ENCODE measurements at regions not wholly inside any gene's neighbourhood (a gene's known extent, or its start where the extent isn't known, plus 50 kb on each side); places are given as distances from the start of the nearest gene placed in this dataset.

DNA sequence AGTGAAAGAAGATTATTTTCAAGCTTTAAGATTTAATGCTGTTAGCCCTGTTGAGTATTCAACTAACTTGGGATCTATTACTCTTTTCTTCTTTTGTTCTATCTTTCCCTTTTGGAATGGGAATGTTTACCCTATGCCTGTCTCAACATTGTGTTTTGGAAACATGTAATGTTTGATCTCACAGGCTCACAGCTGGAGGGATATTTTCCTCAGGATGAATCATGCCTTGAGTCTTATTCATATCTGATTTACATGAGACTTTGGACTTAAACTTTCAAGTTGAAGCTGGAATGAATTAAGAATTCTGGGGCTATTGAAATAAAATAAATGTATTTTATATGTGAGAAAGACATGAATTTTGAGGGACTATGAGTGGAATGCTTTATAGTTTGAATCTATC is 607.8 kb upstream of the PTGER4 start:
- Histone ChIP-seq H3K36me3 (no peaks in the 10 kb centered on the region), H3K27ac (no peak overlapping the region), H3K4me1 (no peaks in the 10 kb centered on the region), H3K27me3 (no peaks in the 10 kb centered on the region), H3K4me3 (no peak overlapping the region), H3K9me3 (no peaks in the 10 kb centered on the region)
- DNase-seq = no peak
- TF ChIP-seq, protein P1, sequence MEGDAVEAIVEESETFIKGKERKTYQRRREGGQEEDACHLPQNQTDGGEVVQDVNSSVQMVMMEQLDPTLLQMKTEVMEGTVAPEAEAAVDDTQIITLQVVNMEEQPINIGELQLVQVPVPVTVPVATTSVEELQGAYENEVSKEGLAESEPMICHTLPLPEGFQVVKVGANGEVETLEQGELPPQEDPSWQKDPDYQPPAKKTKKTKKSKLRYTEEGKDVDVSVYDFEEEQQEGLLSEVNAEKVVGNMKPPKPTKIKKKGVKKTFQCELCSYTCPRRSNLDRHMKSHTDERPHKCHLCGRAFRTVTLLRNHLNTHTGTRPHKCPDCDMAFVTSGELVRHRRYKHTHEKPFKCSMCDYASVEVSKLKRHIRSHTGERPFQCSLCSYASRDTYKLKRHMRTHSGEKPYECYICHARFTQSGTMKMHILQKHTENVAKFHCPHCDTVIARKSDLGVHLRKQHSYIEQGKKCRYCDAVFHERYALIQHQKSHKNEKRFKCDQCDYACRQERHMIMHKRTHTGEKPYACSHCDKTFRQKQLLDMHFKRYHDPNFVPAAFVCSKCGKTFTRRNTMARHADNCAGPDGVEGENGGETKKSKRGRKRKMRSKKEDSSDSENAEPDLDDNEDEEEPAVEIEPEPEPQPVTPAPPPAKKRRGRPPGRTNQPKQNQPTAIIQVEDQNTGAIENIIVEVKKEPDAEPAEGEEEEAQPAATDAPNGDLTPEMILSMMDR (IDR thresholded peaks at IDR 0.05) = no peak
- TF ChIP-seq POLR2A (IDR thresholded peaks at IDR 0.05) = no peak
- intact Hi-C loops (cut with DNase I; ENCODE audit: low total_unique reads) = no loop called here

DNA sequence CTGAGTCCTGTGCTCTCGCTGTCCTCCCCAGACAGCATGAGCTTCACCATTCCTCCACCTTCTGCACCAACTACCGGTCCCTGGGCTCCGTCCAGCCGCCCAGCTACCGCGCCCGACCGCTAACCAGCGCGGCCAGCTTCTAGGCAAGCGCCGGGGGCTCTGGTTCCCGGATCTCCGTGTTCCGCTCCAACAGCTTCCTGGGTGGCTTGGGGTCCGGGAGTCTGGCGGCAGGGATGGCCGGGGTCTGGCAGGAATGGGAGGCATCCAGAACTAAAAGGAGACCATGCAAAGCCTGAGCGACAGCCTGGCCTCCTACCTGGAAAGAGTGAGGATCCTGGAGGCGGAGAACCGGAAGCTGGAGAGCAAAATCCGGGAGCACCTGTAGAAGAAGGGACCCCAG is 613.1 kb upstream of the PTGER4 start:
- Histone ChIP-seq H3K4me1 (no peaks in the 10 kb centered on the region), H3K27ac (no peak overlapping the region), H3K27me3 (no peaks in the 10 kb centered on the region), H3K4me3 (no peak overlapping the region), H3K9me3 (no peaks in the 10 kb centered on the region), H3K36me3 (no peaks in the 10 kb centered on the region)
- intact Hi-C loops (cut with DNase I; ENCODE audit: low total_unique reads) = no loop called here
- no peak for DNase-seq
- TF ChIP-seq, protein P1 (IDR thresholded peaks at IDR 0.05) = no peak
- TF ChIP-seq POLR2A (IDR thresholded peaks at IDR 0.05) = no peak

DNA sequence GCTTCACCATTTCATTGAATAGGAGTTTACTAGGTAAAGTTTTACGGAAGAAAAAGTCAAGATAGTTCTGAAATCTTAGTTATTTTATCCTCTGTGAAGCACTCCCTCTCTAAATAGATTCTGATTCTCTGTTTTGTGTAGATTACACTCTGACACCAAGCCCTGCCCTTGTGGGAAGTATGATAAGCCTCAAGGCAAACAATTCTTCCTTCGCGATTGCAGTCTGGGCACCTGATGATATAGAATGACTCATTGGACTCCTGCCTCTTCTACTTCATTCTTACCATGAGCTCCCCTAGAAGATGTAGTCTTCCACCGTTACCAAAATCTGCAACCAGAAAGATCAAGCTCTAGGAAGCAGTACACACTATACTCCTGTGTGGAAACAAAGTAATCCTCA is 626.9 kb upstream of the PTGER4 start:
- Histone ChIP-seq H3K27me3 (no peaks in the 10 kb centered on the region), H3K4me1 (no peaks in the 10 kb centered on the region), H3K9me3 (no peaks in the 10 kb centered on the region), H3K36me3 (no peaks in the 10 kb centered on the region), H3K27ac (no peak overlapping the region), H3K4me3 (no peak overlapping the region)
- intact Hi-C loops (cut with DNase I; ENCODE audit: low total_unique reads) = no loop called here
- TF ChIP-seq, protein P1 (IDR thresholded peaks at IDR 0.05) = no peak
- no peak for TF ChIP-seq POLR2A (IDR thresholded peaks at IDR 0.05)
- DNase-seq = no peak

- DNase-seq = no peak
- Histone ChIP-seq H3K4me3 (no peak overlapping the region), H3K27ac (no peak overlapping the region), H3K9me3 (no peaks in the 10 kb centered on the region), H3K4me1 (no peaks in the 10 kb centered on the region), H3K36me3 (no peaks in the 10 kb centered on the region), H3K27me3 (no peaks in the 10 kb centered on the region)
- intact Hi-C loops (cut with DNase I; ENCODE audit: low total_unique reads) = no loop called here
- TF ChIP-seq, protein P1 (IDR thresholded peaks at IDR 0.05) = no peak
- TF ChIP-seq POLR2A (IDR thresholded peaks at IDR 0.05) = no peak
These were observed 622.0 kb upstream of the DAB2 start for GRCh38 chr5:40046792-40047191.

DNA sequence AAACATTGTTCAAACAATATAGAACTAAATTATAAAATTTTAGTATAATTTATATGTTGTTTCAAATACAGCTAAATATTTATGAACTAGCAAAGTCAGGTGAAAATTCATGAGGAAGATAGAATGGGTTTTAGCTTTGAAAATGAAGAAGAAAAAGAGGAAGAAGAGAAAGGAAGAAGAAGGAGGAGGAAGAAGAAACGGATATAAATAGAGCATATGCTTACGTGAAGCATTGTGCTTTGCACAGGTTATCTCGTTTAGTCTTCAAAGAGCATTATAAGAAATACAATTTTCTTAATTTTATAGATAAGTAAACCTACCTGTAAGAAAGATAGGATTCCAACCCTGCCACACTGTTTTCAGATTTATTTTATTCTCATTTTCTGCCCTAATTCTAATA is 620.6 kb upstream of the DAB2 start:
- H3K9me3 ChIP-seq = no peaks in the 10 kb centered on the region
- H3K4me1 ChIP-seq = no peaks in the 10 kb centered on the region
- TF ChIP-seq POLR2A (IDR thresholded peaks at IDR 0.05) = no peak
- TF ChIP-seq, protein P1 (IDR thresholded peaks at IDR 0.05) = no peak
- no peaks in the 10 kb centered on the region for H3K36me3 ChIP-seq
- no peak overlapping the region for H3K27ac ChIP-seq
- H3K27me3 ChIP-seq = peaks cover 0 to 1% of the 10 kb centered on the region in 2 donors
- no peak for DNase-seq
- H3K4me3 ChIP-seq = no peak overlapping the region
- intact Hi-C loops (cut with DNase I; ENCODE audit: low total_unique reads) = no loop called here

Data from uterus (tissue), 3 donors.